H1 (cell line): ENCODE measurements at regions not wholly inside any gene's neighbourhood (a gene's known extent, or its start where the extent isn't known, plus 50 kb on each side); places are given as distances from the start of the nearest gene placed in this dataset.

ENCODE experiments used
- CTCF ChIA-PET: fragments of 300-600 bp; sonication (Branson Sonifier 250); formaldehyde crosslinking; loops from one replicate; lab custom pipeline; 2021; ENCODE audit not compliant: partially characterized antibody; lab: Charles Lee
- POLR2A ChIA-PET: fragments of 300-600 bp; sonication (Branson Sonifier 250); formaldehyde crosslinking; loops from one replicate; lab custom pipeline; 2021; ENCODE audit warnings: inconsistent platforms; ENCODE audit not compliant: partially characterized antibody; lab: Charles Lee
- DNase-seq, 2 experiments: peaks; one replicate each; pipeline versions ENCODE4 v3.0.0 to v3.0.0-alpha.2; 2010 to 2022; ENCODE audit warnings: low spot score in 2 of 2, low read depth in 1 of 2, mixed read lengths in 1 of 2
- FAIRE-seq: peaks from 2 replicates; lab custom pipeline; 2011; peaks lifted over from hg19 to GRCh38; lab: Jason Lieb, UNC
- H2AFZ ChIP-seq: 2 replicates; pipeline ENCODE4 v1.8.1; 2012; ENCODE audit warnings: low read length, inconsistent platforms
- H2AK5ac ChIP-seq: 2 replicates; pipeline ENCODE4 v1.6.1; 2013; ENCODE audit warnings: low read depth, low read length
- H2BK120ac ChIP-seq: replicated peaks from 2 replicates; pipeline ENCODE3; 2013; ENCODE audit warnings: low read depth, low read length, inconsistent platforms
- H2BK12ac ChIP-seq: 2 replicates; pipeline ENCODE4 v1.6.1; 2013; ENCODE audit warnings: low read depth, low read length
- H2BK15ac ChIP-seq: 2 replicates; pipeline ENCODE4 v1.6.1; 2013; ENCODE audit warnings: low read length
- H2BK20ac ChIP-seq: 2 replicates; pipeline ENCODE4 v1.6.1; 2013; ENCODE audit warnings: low read length
- H2BK5ac ChIP-seq: 2 replicates; pipeline ENCODE4 v1.6.1; 2013; ENCODE audit warnings: low read depth, low read length
- H3K14ac ChIP-seq: 2 replicates; pipeline ENCODE4 v1.6.1; 2013; ENCODE audit warnings: inconsistent platforms; ENCODE audit not compliant: insufficient read length
- H3K18ac ChIP-seq: 2 replicates; pipeline ENCODE4 v1.6.1; 2013; ENCODE audit warnings: low read length; ENCODE audit errors: extremely low read depth
- H3K23ac ChIP-seq: 2 replicates; pipeline ENCODE4 v1.6.1; 2013; ENCODE audit warnings: inconsistent platforms; ENCODE audit not compliant: insufficient read length
- H3K23me2 ChIP-seq: 2 replicates; pipeline ENCODE4 v1.6.1; 2013; ENCODE audit warnings: low read depth, low read length
- H3K27ac ChIP-seq: 2 replicates; pipeline ENCODE4 v1.6.1; 2011; ENCODE audit warnings: low read depth, low read length, inconsistent platforms
- H3K27me3 ChIP-seq, 4 experiments: replicated peaks in 1 of 4; 1 replicate in 1 of 4; 2 replicates in 3 of 4; pipeline versions ENCODE4 v1.6.1 to v1.8.1; 2011 to 2013; ENCODE audit warnings: low read length in 3 of 4, mild to moderate bottlenecking in 3 of 4, inconsistent platforms in 2 of 4, mixed read lengths in 2 of 4, moderate library complexity in 1 of 4; ENCODE audit not compliant: control insufficient read depth in 3 of 4, insufficient read depth in 3 of 4; ENCODE audit errors: extremely low read depth in 1 of 4
- H3K36me3 ChIP-seq, 4 experiments: 2 replicates each; pipeline versions ENCODE4 v1.6.1 to v1.8.1; 2011 to 2013; ENCODE audit warnings: mild to moderate bottlenecking in 4 of 4, low read length in 3 of 4, moderate library complexity in 2 of 4, control low read depth in 1 of 4, inconsistent platforms in 1 of 4; ENCODE audit not compliant: insufficient read depth in 4 of 4, control insufficient read depth in 2 of 4
- H3K4ac ChIP-seq: replicated peaks from 2 replicates; pipeline ENCODE3; 2013; ENCODE audit warnings: low read length, low read depth, mixed read lengths, inconsistent platforms; ENCODE audit not compliant: insufficient read length
- H3K4me1 ChIP-seq, 4 experiments: replicated peaks in 1 of 4; 1 replicate in 1 of 4; 2 replicates in 3 of 4; pipeline versions ENCODE4 v1.6.1 to v1.8.1; 2011 to 2013; ENCODE audit warnings: low read length in 3 of 4, inconsistent platforms in 2 of 4, mixed read lengths in 1 of 4; ENCODE audit not compliant: insufficient read depth in 4 of 4, control insufficient read depth in 3 of 4
- H3K4me2 ChIP-seq, 2 experiments: 2 replicates each; pipeline versions ENCODE4 v1.6.1 to v1.8.1; 2011 to 2013; ENCODE audit warnings: low read depth in 2 of 2, low read length in 2 of 2, control low read depth in 1 of 2, inconsistent platforms in 1 of 2, mild to moderate bottlenecking in 1 of 2; ENCODE audit not compliant: insufficient read depth in 1 of 2
- H3K4me3 ChIP-seq, 4 experiments: fragments of 200-600, 300-600 bp in 1 of 4; sonication (generic), shearing (Covaris generic), sonication (Bioruptor Twin) in 1 of 4; 2 replicates each; pipeline versions ENCODE4 v1.5.1 to v1.8.1; 2011 to 2016; ENCODE audit warnings: low read length in 4 of 4, low read depth in 3 of 4, control low read depth in 2 of 4, inconsistent platforms in 2 of 4, mild to moderate bottlenecking in 2 of 4, mixed read lengths in 1 of 4, moderate library complexity in 1 of 4; ENCODE audit not compliant: insufficient read depth in 2 of 4; ENCODE audit errors: extremely low read depth in 1 of 4
- H3K56ac ChIP-seq: replicated peaks from 2 replicates; pipeline ENCODE3; 2013; ENCODE audit warnings: low read depth, mild to moderate bottlenecking, mixed read lengths, low read length, inconsistent platforms; ENCODE audit not compliant: insufficient read length
- H3K79me1 ChIP-seq: 2 replicates; pipeline ENCODE4 v1.6.1; 2013; ENCODE audit warnings: low read depth, low read length, control low read depth
- H3K79me2 ChIP-seq, 2 experiments: 2 replicates each; pipeline versions ENCODE4 v1.6.1 to v1.8.1; 2012 to 2013; ENCODE audit warnings: low read length in 2 of 2, mild to moderate bottlenecking in 2 of 2, inconsistent platforms in 1 of 2; ENCODE audit not compliant: insufficient read depth in 2 of 2, control insufficient read depth in 1 of 2
- H3K9ac ChIP-seq, 4 experiments: replicated peaks in 1 of 4; 1 replicate in 1 of 4; 2 replicates in 3 of 4; pipeline versions ENCODE4 v1.6.1 to v1.8.1; 2011 to 2013; ENCODE audit warnings: low read depth in 3 of 4, low read length in 3 of 4, control low read depth in 2 of 4, mild to moderate bottlenecking in 2 of 4, moderate library complexity in 2 of 4, inconsistent platforms in 1 of 4; ENCODE audit errors: extremely low read depth in 1 of 4
- H3K9me3 ChIP-seq, 2 experiments: 2 replicates each; pipeline versions ENCODE4 v1.6.1 to v1.8.1; 2012 to 2013; ENCODE audit warnings: mild to moderate bottlenecking in 2 of 2, moderate library complexity in 2 of 2, control low read depth in 1 of 2, inconsistent platforms in 1 of 2, low read depth in 1 of 2, low read length in 1 of 2, mixed read lengths in 1 of 2; ENCODE audit not compliant: insufficient read depth in 2 of 2
- H4K20me1 ChIP-seq, 2 experiments: replicated peaks in 1 of 2; 2 replicates each; pipeline versions ENCODE3 to v1.8.1; 2011 to 2013; ENCODE audit warnings: inconsistent platforms in 2 of 2, low read length in 2 of 2, mild to moderate bottlenecking in 1 of 2; ENCODE audit not compliant: insufficient read depth in 2 of 2, control insufficient read depth in 1 of 2
- H4K5ac ChIP-seq: 2 replicates; pipeline ENCODE4 v1.6.1; 2013; ENCODE audit warnings: low read length, low read depth, mixed read lengths, inconsistent platforms; ENCODE audit not compliant: insufficient read length
- H4K8ac ChIP-seq: 2 replicates; pipeline ENCODE4 v1.8.0; 2013; ENCODE audit warnings: mild to moderate bottlenecking, moderate library complexity, low read length, inconsistent platforms; ENCODE audit not compliant: insufficient read depth; ENCODE audit errors: extremely low read depth
- H4K91ac ChIP-seq: replicated peaks from 2 replicates; pipeline ENCODE3; 2013; ENCODE audit warnings: low read length, mixed read lengths, inconsistent platforms; ENCODE audit not compliant: insufficient read length
- BACH1 ChIP-seq: IDR thresholded peaks from 2 replicates; pipeline ENCODE4 v1.6.1; 2012; ENCODE audit warnings: low read length, improper control_type of control experiment
- BCL11A ChIP-seq, 2 experiments: IDR thresholded peaks; one replicate each; pipeline ENCODE4 v1.6.1; 2011; ENCODE audit warnings: low read depth in 2 of 2, low read length in 2 of 2, mild to moderate bottlenecking in 2 of 2
- CBX5 ChIP-seq: fragments of 300-800, 300-1000 bp; sonication (generic); IDR thresholded peaks from 2 replicates; pipeline ENCODE4 v1.7.1; 2016; ENCODE audit warnings: antibody characterized with exemption, low read length, low read depth
- CEBPB ChIP-seq: IDR thresholded peaks from 2 replicates; pipeline ENCODE4 v1.6.1; 2012; ENCODE audit warnings: low read depth, low read length
- CHD1 ChIP-seq: IDR thresholded peaks from 2 replicates; pipeline ENCODE4 v1.6.1; 2012; ENCODE audit warnings: low read depth, low read length, improper control_type of control experiment
- CHD2 ChIP-seq: IDR thresholded peaks from 2 replicates; pipeline ENCODE4 v1.6.1; 2012; ENCODE audit warnings: low read length, improper control_type of control experiment
- EP300 ChIP-seq, 2 experiments: IDR thresholded peaks; 1 replicate in 1 of 2; 2 replicates in 1 of 2; pipeline ENCODE4 v1.6.1; 2011 to 2012; ENCODE audit warnings: low read depth in 2 of 2, low read length in 2 of 2, mild to moderate bottlenecking in 2 of 2, borderline replicate concordance in 1 of 2, inconsistent platforms in 1 of 2, moderate library complexity in 1 of 2
- FOSL1 ChIP-seq: IDR thresholded peaks from 2 replicates; pipeline ENCODE4 v1.6.1; 2011; ENCODE audit warnings: mild to moderate bottlenecking, low read depth, low read length, moderate library complexity; ENCODE audit not compliant: insufficient read depth
- KDM1A ChIP-seq: fragments of 200-600, 300-600 bp; sonication (generic); IDR thresholded peaks from 2 replicates; pipeline ENCODE4 v1.7.1; 2016; ENCODE audit warnings: mild to moderate bottlenecking, low read length, borderline replicate concordance
- KDM4A ChIP-seq: IDR thresholded peaks from one replicate; pipeline ENCODE4 v1.7.1; 2012; ENCODE audit warnings: low read depth, mild to moderate bottlenecking, moderate library complexity, low read length, inconsistent platforms; ENCODE audit not compliant: severe bottlenecking
- MAFK ChIP-seq: IDR thresholded peaks from 2 replicates; pipeline ENCODE4 v1.6.1; 2012; ENCODE audit warnings: low read depth, mild to moderate bottlenecking, improper control_type of control experiment, low read length
- PHF8 ChIP-seq: fragments of 200-600 bp; sonication (generic); conservative IDR thresholded peaks from 2 replicates; pipeline ENCODE4 v1.7.1; 2012; ENCODE audit warnings: low read depth, mild to moderate bottlenecking, inconsistent platforms, low read length, moderate library complexity
- POU5F1 ChIP-seq: IDR thresholded peaks from 2 replicates; pipeline ENCODE4 v1.6.1; 2011; ENCODE audit warnings: low read depth, mild to moderate bottlenecking, low read length, moderate library complexity
- SIX5 ChIP-seq: IDR thresholded peaks from 2 replicates; pipeline ENCODE4 v1.6.1; 2011; ENCODE audit warnings: mild to moderate bottlenecking, low read depth, low read length
- SP2 ChIP-seq: IDR thresholded peaks from 2 replicates; pipeline ENCODE4 v1.6.1; 2012; ENCODE audit warnings: mild to moderate bottlenecking, low read length, inconsistent platforms
- SP4 ChIP-seq: IDR thresholded peaks from 2 replicates; pipeline ENCODE4 v1.6.1; 2012; ENCODE audit warnings: low read length, inconsistent platforms
- YY1 ChIP-seq: IDR thresholded peaks from 2 replicates; pipeline ENCODE4 v1.6.1; 2011; ENCODE audit warnings: low read depth, mild to moderate bottlenecking, low read length
- WGBS, 2 experiments: shearing (Covaris generic) in 1 of 2; methylation state at CpG; one replicate each; pipeline versions ENCODE4 v1.1.6 to v1.1.7; 2013 to 2015; ENCODE audit warnings: low lambda C conversion rate in 2 of 2, mixed read lengths in 2 of 2, inconsistent platforms in 1 of 2, low coverage in 1 of 2, missing lambda C conversion rate in 1 of 2; ENCODE audit not compliant: insufficient replicate concordance in 2 of 2, insufficient coverage in 1 of 2, insufficient read length in 1 of 2; ENCODE audit errors: extremely low coverage in 1 of 2, missing lambda C conversion rate in 1 of 2; 5-methylcytosine and 5-hydroxymethylcytosine counted together

GRCh38 chr7:156168434-156168833 is 356.2 kb upstream of the SHH start:
- H2BK5ac ChIP-seq, result no peak overlapping the region
- no peak overlapping the region for H3K9ac ChIP-seq
- no peak overlapping the region for H2BK20ac ChIP-seq
- no peak overlapping the region for H3K4me2 ChIP-seq
- no peak overlapping the region for H4K5ac ChIP-seq
- H3K23ac ChIP-seq, result no peak overlapping the region
- no peak overlapping the region for H4K91ac ChIP-seq
- WGBS, 2 experiments, result 96% methylated on average over 11 of the region's 18 CpGs; no CpG with 5 or more reads in 1 of the 2 experiments
- no peaks in the 10 kb centered on the region for H3K27me3 ChIP-seq
- H3K27ac ChIP-seq, result no peak overlapping the region
- H3K4me3 ChIP-seq, result no peak overlapping the region
- no peak overlapping the region for H2BK12ac ChIP-seq
- no peaks in the 10 kb centered on the region for H3K23me2 ChIP-seq
- ChIA-PET CTCF (interaction anchor here (0.9 kb wide), 1 partner anchor 12 kb away, joined by 3 read pairs; no protein-coding TSS in a partner anchor), POLR2A (no interaction called here)
- no peak overlapping the region for H3K18ac ChIP-seq
- H3K36me3 ChIP-seq, result no peaks in the 10 kb centered on the region
- H3K9me3 ChIP-seq, result no peaks in the 10 kb centered on the region
- H2AK5ac ChIP-seq, result no peak overlapping the region
- H3K79me1 ChIP-seq, result no peaks in the 10 kb centered on the region
- no peak overlapping the region for H2AFZ ChIP-seq
- no peak overlapping the region for H3K56ac ChIP-seq
- H4K8ac ChIP-seq, result no peak overlapping the region
- H3K14ac ChIP-seq, result no peak overlapping the region
- no peak for FAIRE-seq
- no peaks in the 10 kb centered on the region for H4K20me1 ChIP-seq
- DNase-seq, result no peak
- no peak overlapping the region for H2BK120ac ChIP-seq
- H3K4ac ChIP-seq, result no peak overlapping the region
- H3K79me2 ChIP-seq, result no peaks in the 10 kb centered on the region
- H3K4me1 ChIP-seq, result peaks cover 0 to 4% (median 0%) of the 10 kb centered on the region in 4 experiments; a peak in 3 of 7 replicates
- H2BK15ac ChIP-seq, result no peak overlapping the region
- TF ChIP-seq SP4, result no peak
- TF ChIP-seq BACH1, result no peak
- TF ChIP-seq EP300 (IDR thresholded peaks at IDR 0.05; ENCODE audit: borderline replicate concordance in 1 of 2, low read depth in 2 of 2, low read length in 2 of 2), result no peak
- TF ChIP-seq SIX5, result no peak
- TF ChIP-seq PHF8, result no peak
- TF ChIP-seq CHD1, result no peak
- TF ChIP-seq YY1, result no peak
- no peak for TF ChIP-seq CHD2
- TF ChIP-seq SP2, result no peak
- TF ChIP-seq BCL11A (IDR thresholded peaks at IDR 0.05; ENCODE audit: low read depth in 2 of 2, low read length in 2 of 2), result no peak
- no peak for TF ChIP-seq MAFK
- no peak for TF ChIP-seq CBX5
- no peak for TF ChIP-seq KDM4A
- TF ChIP-seq CEBPB, result no peak
- TF ChIP-seq POU5F1, result no peak
- no peak for TF ChIP-seq KDM1A
- no peak for TF ChIP-seq FOSL1
